ENCODE measurements at regions not wholly inside any gene's neighbourhood (a gene's known extent, or its start where the extent isn't known, plus 50 kb on each side); places are given as distances from the start of the nearest gene placed in this dataset.

- no peak for FAIRE-seq
- Histone ChIP-seq H3K9me1 (replicated peaks; ENCODE audit: control insufficient read depth, extremely low read depth, insufficient read depth, low read length) (no peaks in the 10 kb centered on the region), H3K27ac (ENCODE audit: insufficient read depth, low read depth, low read length) (no peak overlapping the region), H3K9me3 (replicated peaks; ENCODE audit: control insufficient read depth, insufficient read depth, low read length) (no peaks in the 10 kb centered on the region), H3K4me1 (ENCODE audit: control insufficient read depth, extremely low read depth, insufficient read depth, low read length) (no peaks in the 10 kb centered on the region), H3K27me3 (ENCODE audit: control insufficient read depth in 2 of 2, insufficient read depth in 2 of 2, low read length in 2 of 2) (no peaks in the 10 kb centered on the region), H3K79me2 (ENCODE audit: control insufficient read depth, insufficient read depth, low read length) (no peaks in the 10 kb centered on the region), H3K9ac (replicated peaks; ENCODE audit: extremely low read depth, insufficient read depth, low read length) (no peak overlapping the region), H3K36me3 (ENCODE audit: control insufficient read depth in 2 of 2, extremely low read depth in 1 of 2, insufficient read depth in 2 of 2, low read length in 2 of 2) (no peaks in the 10 kb centered on the region), H3K4me3 (replicated peaks in 1 of 3; ENCODE audit: insufficient read depth in 1 of 3, low read depth in 1 of 3, low read length in 3 of 3) (no peak overlapping the region), H4K20me1 (replicated peaks; ENCODE audit: control insufficient read depth, extremely low read depth, insufficient read depth, low read length) (no peaks in the 10 kb centered on the region), H2AFZ (ENCODE audit: low read depth, low read length) (no peak overlapping the region), H3K4me2 (ENCODE audit: insufficient read depth, low read length) (no peak overlapping the region)
- no peak for DNase-seq (ENCODE audit: low read depth, low spot score)
- ChIA-PET POLR2A (no interaction called here), CTCF (no interaction called here)
- BruUV-seq (replicated peaks) = no TSS peak
- intact Hi-C loops (cut with micrococcal nuclease) = no loop called here
- TF ChIP-seq MAX (IDR thresholded peaks at IDR 0.05; ENCODE audit: insufficient read depth, insufficient read length) (no peak), JUN (IDR thresholded peaks at IDR 0.05; ENCODE audit: borderline replicate concordance, insufficient read depth, insufficient read length, low read depth) (no peak), FOS (IDR thresholded peaks at IDR 0.05; ENCODE audit: borderline replicate concordance, insufficient read depth, low read length) (no peak)
- dilution Hi-C loops (cut with MboI; ENCODE audit: extremely low pct_ligation_motif_present, low sequenced_read_pairs) = no loop called here
Measured at GRCh38 chr2:195442458-195443175, 214.4 kb upstream of the SLC39A10 start.

GRCh38 chr2:195438692-195439091, 218.3 kb upstream of the SLC39A10 start:
- DNase-seq (ENCODE audit: low read depth, low spot score) = no peak
- H3K9me3 ChIP-seq (replicated peaks; ENCODE audit: control insufficient read depth, insufficient read depth, low read length) = no peaks in the 10 kb centered on the region
- H3K79me2 ChIP-seq (ENCODE audit: control insufficient read depth, insufficient read depth, low read length) = no peaks in the 10 kb centered on the region
- no peak overlapping the region for H2AFZ ChIP-seq (ENCODE audit: low read depth, low read length)
- CTCF ChIA-PET = no interaction called here
- no TSS peak for BruUV-seq (replicated peaks)
- dilution Hi-C loops (cut with MboI; ENCODE audit: extremely low pct_ligation_motif_present, low sequenced_read_pairs) = no loop called here
- no peaks in the 10 kb centered on the region for H4K20me1 ChIP-seq (replicated peaks; ENCODE audit: control insufficient read depth, extremely low read depth, insufficient read depth, low read length)
- no peak overlapping the region for H3K9ac ChIP-seq (replicated peaks; ENCODE audit: extremely low read depth, insufficient read depth, low read length)
- FAIRE-seq = no peak
- TF ChIP-seq MAX (IDR thresholded peaks at IDR 0.05; ENCODE audit: insufficient read depth, insufficient read length) (no peak), POLR2A (IDR thresholded peaks at IDR 0.05; ENCODE audit: low read depth, low read length) (no peak), POLR2AphosphoS5 (IDR thresholded peaks at IDR 0.05; ENCODE audit: insufficient read depth, low read depth, low read length) (no peak), JUN (IDR thresholded peaks at IDR 0.05; ENCODE audit: borderline replicate concordance, insufficient read depth, insufficient read length, low read depth) (no peak), FOS (IDR thresholded peaks at IDR 0.05; ENCODE audit: borderline replicate concordance, insufficient read depth, low read length) (no peak), EZH2 (IDR thresholded peaks at IDR 0.05; ENCODE audit: borderline replicate concordance, low read depth, low read length, severe bottlenecking) (no peak), MYC (IDR thresholded peaks at IDR 0.05; ENCODE audit: low read depth, low read length) (no peak), CTCF (IDR thresholded peaks at IDR 0.05; ENCODE audit: extremely low read depth in 1 of 2, insufficient read depth in 1 of 2, low read depth in 1 of 2, low read length in 2 of 2) (no peak)
- H3K27ac ChIP-seq (ENCODE audit: insufficient read depth, low read depth, low read length) = no peak overlapping the region
- POLR2A ChIA-PET = no interaction called here
- intact Hi-C loops (cut with micrococcal nuclease) = no loop called here
- no peaks in the 10 kb centered on the region for H3K27me3 ChIP-seq (ENCODE audit: control insufficient read depth in 2 of 2, insufficient read depth in 2 of 2, low read length in 2 of 2)
- no peak overlapping the region for H3K4me2 ChIP-seq (ENCODE audit: insufficient read depth, low read length)
- H3K9me1 ChIP-seq (replicated peaks; ENCODE audit: control insufficient read depth, extremely low read depth, insufficient read depth, low read length) = no peaks in the 10 kb centered on the region
- no peak overlapping the region for H3K4me3 ChIP-seq (replicated peaks in 1 of 3; ENCODE audit: insufficient read depth in 1 of 3, low read depth in 1 of 3, low read length in 3 of 3)
- H3K36me3 ChIP-seq (ENCODE audit: control insufficient read depth in 2 of 2, extremely low read depth in 1 of 2, insufficient read depth in 2 of 2, low read length in 2 of 2) = no peaks in the 10 kb centered on the region
- H3K4me1 ChIP-seq (ENCODE audit: control insufficient read depth, extremely low read depth, insufficient read depth, low read length) = no peaks in the 10 kb centered on the region

All from endothelial cell of umbilical vein (primary cell).